Smooth muscle cell (in vitro differentiated cells): ENCODE measurements at regions not wholly inside any gene's neighbourhood (a gene's known extent, or its start where the extent isn't known, plus 50 kb on each side); places are given as distances from the start of the nearest gene placed in this dataset.

Source experiments
- DNase-seq: peaks from one replicate; lab custom pipeline; 2025; ENCODE audit not compliant: unreplicated experiment; lab: John Stamatoyannopoulos, UW
- H2AFZ ChIP-seq: fragments of 200-600 bp; sonication (generic); 2 replicates; pipeline ENCODE4 v1.6.0; 2016; ENCODE audit warnings: antibody characterized with exemption, low read depth, mild to moderate bottlenecking
- H3F3A ChIP-seq: fragments of 200-600 bp; sonication (generic); 2 replicates; pipeline ENCODE4 v1.6.0; 2017; ENCODE audit warnings: antibody characterized with exemption, low read depth
- H3K27ac ChIP-seq: fragments of 200-600 bp; sonication (generic); 2 replicates; pipeline ENCODE4 v1.5.1; 2016; ENCODE audit warnings: low read depth, mild to moderate bottlenecking
- H3K27me3 ChIP-seq: fragments of 200-600 bp; sonication (generic); 2 replicates; pipeline ENCODE4 v1.6.1; 2016; ENCODE audit warnings: low read depth, mild to moderate bottlenecking
- H3K36me3 ChIP-seq: fragments of 200-600 bp; sonication (generic); 2 replicates; pipeline ENCODE4 v1.5.1; 2016; ENCODE audit warnings: low read depth
- H3K4me1 ChIP-seq: fragments of 200-600 bp; sonication (generic); 2 replicates; pipeline ENCODE4 v1.5.1; 2016; ENCODE audit warnings: low read depth
- H3K4me2 ChIP-seq: fragments of 200-600 bp; sonication (generic); 2 replicates; pipeline ENCODE4 v1.6.0; 2016; ENCODE audit warnings: mild to moderate bottlenecking
- H3K4me3 ChIP-seq: fragments of 200-600 bp; sonication (generic); 2 replicates; pipeline ENCODE4 v1.5.1; 2016; ENCODE audit warnings: mild to moderate bottlenecking
- H3K79me2 ChIP-seq: fragments of 200-600 bp; sonication (generic); 2 replicates; pipeline ENCODE4 v1.6.0; 2016; ENCODE audit warnings: low read depth, mild to moderate bottlenecking
- H3K9ac ChIP-seq: fragments of 200-600 bp; sonication (generic); 2 replicates; pipeline ENCODE4 v1.6.0; 2016; ENCODE audit warnings: low read depth
- H3K9me3 ChIP-seq: fragments of 200-600 bp; sonication (generic); replicated peaks from 2 replicates; pipeline ENCODE4 v1.5.1; 2016; ENCODE audit warnings: low read depth
- H4K20me1 ChIP-seq: fragments of 200-600 bp; sonication (generic); 2 replicates; pipeline ENCODE4 v1.6.0; 2016; ENCODE audit warnings: low read depth
- CTCF ChIP-seq: fragments of 200-600 bp; sonication (generic); IDR thresholded peaks from 2 replicates; pipeline ENCODE4 v1.5.1; 2017; ENCODE audit warnings: borderline replicate concordance, mild to moderate bottlenecking, antibody characterized with exemption; ENCODE audit not compliant: insufficient read depth, poor library complexity, severe bottlenecking
- WGBS: methylation state at CpG from one replicate; pipeline ENCODE4 v1.1.7; 2016; ENCODE audit warnings: low lambda C conversion rate; 5-methylcytosine and 5-hydroxymethylcytosine counted together

GRCh38 chr21:16815243-16815642 is 697.6 kb upstream of the CXADR start:
- 67% methylated on average over 2 of the region's 2 CpGs for WGBS
- H4K20me1 ChIP-seq: no peaks in the 10 kb centered on the region
- no peaks in the 10 kb centered on the region for H3F3A ChIP-seq

GRCh38 chr21:16821588-16821987 is 691.3 kb upstream of the CXADR start:
- Histone ChIP-seq H3K27me3 (no peaks in the 10 kb centered on the region), H4K20me1 (no peaks in the 10 kb centered on the region), H3K4me3 (no peak overlapping the region), H3K79me2 (no peaks in the 10 kb centered on the region), H3F3A (no peaks in the 10 kb centered on the region), H3K4me2 (no peak overlapping the region), H3K36me3 (no peaks in the 10 kb centered on the region), H3K27ac (no peak overlapping the region), H3K9me3 (no peaks in the 10 kb centered on the region), H2AFZ (no peak overlapping the region), H3K9ac (no peak overlapping the region), H3K4me1 (no peaks in the 10 kb centered on the region)
- DNase-seq: no peak
- 97% methylated on average over 1 of the region's 1 CpG for WGBS
- no peak for TF ChIP-seq CTCF

More at GRCh38 chr21:16815243-16815642, 697.6 kb upstream of the CXADR start:
- Histone ChIP-seq H3K79me2 (no peaks in the 10 kb centered on the region), H3K9ac (no peak overlapping the region), H3K9me3 (no peaks in the 10 kb centered on the region), H3K36me3 (no peaks in the 10 kb centered on the region), H3K27me3 (no peaks in the 10 kb centered on the region), H3K4me1 (no peaks in the 10 kb centered on the region), H3K27ac (no peak overlapping the region), H2AFZ (no peak overlapping the region), H3K4me2 (no peak overlapping the region), H3K4me3 (no peak overlapping the region)
- no peak for TF ChIP-seq CTCF
- no peak for DNase-seq

- H3K27me3 ChIP-seq: no peaks in the 10 kb centered on the region
- H3K4me1 ChIP-seq: no peaks in the 10 kb centered on the region
- H3K79me2 ChIP-seq: no peaks in the 10 kb centered on the region
- H3F3A ChIP-seq: no peaks in the 10 kb centered on the region
- no peak overlapping the region for H2AFZ ChIP-seq
- H4K20me1 ChIP-seq: no peaks in the 10 kb centered on the region
- H3K27ac ChIP-seq: no peak overlapping the region
- H3K4me3 ChIP-seq: no peak overlapping the region
- TF ChIP-seq CTCF: no peak
- no peaks in the 10 kb centered on the region for H3K36me3 ChIP-seq
- H3K9ac ChIP-seq: no peak overlapping the region
- WGBS: 45% methylated on average over 3 of the region's 3 CpGs
- H3K4me2 ChIP-seq: no peak overlapping the region
- no peaks in the 10 kb centered on the region for H3K9me3 ChIP-seq
- no peak for DNase-seq
These were observed 683.3 kb upstream of the CXADR start for GRCh38 chr21:16829532-16829931.

GRCh38 chr21:16832791-16833190 is 680.1 kb upstream of the CXADR start:
- Histone ChIP-seq H3K36me3 (no peaks in the 10 kb centered on the region), H3K27me3 (no peaks in the 10 kb centered on the region), H3K4me2 (no peak overlapping the region), H3K27ac (no peak overlapping the region), H4K20me1 (no peaks in the 10 kb centered on the region), H3K79me2 (no peaks in the 10 kb centered on the region), H3F3A (no peaks in the 10 kb centered on the region), H2AFZ (no peak overlapping the region), H3K9ac (no peak overlapping the region), H3K4me3 (no peak overlapping the region), H3K4me1 (no peaks in the 10 kb centered on the region), H3K9me3 (no peaks in the 10 kb centered on the region)
- no peak for TF ChIP-seq CTCF
- no peak for DNase-seq
